Psoas muscle (tissue), 7 donors: ENCODE measurements at regions not wholly inside any gene's neighbourhood (a gene's known extent, or its start where the extent isn't known, plus 50 kb on each side); places are given as distances from the start of the nearest gene placed in this dataset.
"Not testable (repeated sequence)": the region's sequence is repeated elsewhere in the genome, so short reads cannot be mapped to it uniquely, and the experiment has no call there.

Source experiments
- ATAC-seq, 4 donors: fragments of 200-7000 bp; cut with Tn5 transposase; one replicate each; pipeline ENCODE4 v1.9.1; 2020; ENCODE audit warnings: moderate library complexity in 3 of 4, mild to moderate bottlenecking in 2 of 4
- DNase-seq, 2 donors: peaks; one replicate each; pipeline ENCODE4 v3.0.0-alpha.2; 2020
- H3K27ac ChIP-seq: fragments of 200-600 bp; one replicate; pipeline ENCODE4 v1.8.0; 2022
- H3K27me3 ChIP-seq, 3 donors: fragments of 200-600 bp in 1 of 3; one replicate each; pipeline versions ENCODE4 v1.6.1 to v1.8.0; 2013 to 2022; ENCODE audit warnings: low read length in 2 of 3, mild to moderate bottlenecking in 2 of 3, moderate library complexity in 1 of 3; ENCODE audit not compliant: insufficient read depth in 3 of 3
- H3K36me3 ChIP-seq, 2 donors: fragments of 200-600 bp in 1 of 2; one replicate each; pipeline versions ENCODE4 v1.6.1 to v1.8.0; 2013 to 2022; ENCODE audit warnings: low read depth in 1 of 2, mild to moderate bottlenecking in 1 of 2, moderate library complexity in 1 of 2; ENCODE audit not compliant: insufficient read depth in 1 of 2
- H3K4me1 ChIP-seq: fragments of 200-600 bp; one replicate; pipeline ENCODE4 v1.8.0; 2022
- H3K4me3 ChIP-seq: fragments of 200-600 bp; one replicate; pipeline ENCODE4 v1.8.0; 2022; ENCODE audit warnings: mild to moderate bottlenecking
- H3K9me3 ChIP-seq: fragments of 200-600 bp; one replicate; pipeline ENCODE4 v1.8.0; 2022
- WGBS, 3 donors: extraction: QIAGEN DNeasy Blood & Tissue Kit; methylation state at CpG; one replicate each; pipeline versions ENCODE4 v1.1.6 to v1.1.7; 2013; 5-methylcytosine and 5-hydroxymethylcytosine counted together
- intact Hi-C, 2 donors: fragments of 100-400 bp; cut with DNase I; formaldehyde crosslinking; loops; one replicate each; pipeline versions ENCODE4 v1.11.0 to v1.14.2; 2022
- TF ChIP-seq, protein P1 (sequence below): fragments of 200-600 bp; IDR thresholded peaks from one replicate; pipeline ENCODE4 v1.8.0; 2022; ENCODE audit warnings: antibody characterized with exemption
- donor health status: healthy with polysubstance abuse.
- donor health status: DM: no; HTN: no; CAD: no; lungs with moderate emphysema.
- donor health status: Bipolar disorder and iron deficiency.
- donor health status: healthy.
- donor health status: DM: yes; HTN: yes; CAD: no.
- donor health status: DM: no; HTN: no; CAD: no.
- donor health status: DM: yes; HTN: yes; CAD: no.

DNA sequence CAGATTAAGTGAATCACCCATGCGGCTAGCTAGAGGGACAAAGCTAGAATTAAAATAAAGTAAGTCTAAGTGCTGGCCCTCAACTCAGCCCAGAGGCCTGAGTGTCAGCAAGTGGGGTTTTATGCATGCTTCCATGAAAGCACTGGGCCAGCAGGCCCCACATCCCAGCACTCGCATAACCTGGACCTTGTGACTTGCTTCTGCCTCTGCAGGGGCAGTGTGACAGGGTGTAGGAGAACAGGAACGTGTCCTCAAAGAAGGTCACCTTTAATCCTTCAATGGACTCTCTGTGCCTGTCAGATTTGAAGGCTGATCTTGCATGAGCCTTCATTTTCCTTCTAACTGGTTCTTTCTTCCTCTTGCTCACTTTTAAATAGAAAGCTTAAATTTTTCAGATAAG lies 183.4 kb downstream of the ALDH8A1 start:
- Histone ChIP-seq H3K27ac (no peak overlapping the region), H3K36me3 (no peaks in the 10 kb centered on the region), H3K4me3 (no peak overlapping the region), H3K9me3 (no peaks in the 10 kb centered on the region), H3K4me1 (no peaks in the 10 kb centered on the region), H3K27me3 (no peaks in the 10 kb centered on the region)
- TF ChIP-seq, protein P1, sequence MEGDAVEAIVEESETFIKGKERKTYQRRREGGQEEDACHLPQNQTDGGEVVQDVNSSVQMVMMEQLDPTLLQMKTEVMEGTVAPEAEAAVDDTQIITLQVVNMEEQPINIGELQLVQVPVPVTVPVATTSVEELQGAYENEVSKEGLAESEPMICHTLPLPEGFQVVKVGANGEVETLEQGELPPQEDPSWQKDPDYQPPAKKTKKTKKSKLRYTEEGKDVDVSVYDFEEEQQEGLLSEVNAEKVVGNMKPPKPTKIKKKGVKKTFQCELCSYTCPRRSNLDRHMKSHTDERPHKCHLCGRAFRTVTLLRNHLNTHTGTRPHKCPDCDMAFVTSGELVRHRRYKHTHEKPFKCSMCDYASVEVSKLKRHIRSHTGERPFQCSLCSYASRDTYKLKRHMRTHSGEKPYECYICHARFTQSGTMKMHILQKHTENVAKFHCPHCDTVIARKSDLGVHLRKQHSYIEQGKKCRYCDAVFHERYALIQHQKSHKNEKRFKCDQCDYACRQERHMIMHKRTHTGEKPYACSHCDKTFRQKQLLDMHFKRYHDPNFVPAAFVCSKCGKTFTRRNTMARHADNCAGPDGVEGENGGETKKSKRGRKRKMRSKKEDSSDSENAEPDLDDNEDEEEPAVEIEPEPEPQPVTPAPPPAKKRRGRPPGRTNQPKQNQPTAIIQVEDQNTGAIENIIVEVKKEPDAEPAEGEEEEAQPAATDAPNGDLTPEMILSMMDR: no peak
- DNase-seq: no peak
- WGBS, 3 donors: 19 to 59% (median 25%) methylated on average over 3 of the region's 3 CpGs
- ATAC-seq: peak in 1 of 4 donors; percentile 35
- intact Hi-C loops: no loop called here

DNA sequence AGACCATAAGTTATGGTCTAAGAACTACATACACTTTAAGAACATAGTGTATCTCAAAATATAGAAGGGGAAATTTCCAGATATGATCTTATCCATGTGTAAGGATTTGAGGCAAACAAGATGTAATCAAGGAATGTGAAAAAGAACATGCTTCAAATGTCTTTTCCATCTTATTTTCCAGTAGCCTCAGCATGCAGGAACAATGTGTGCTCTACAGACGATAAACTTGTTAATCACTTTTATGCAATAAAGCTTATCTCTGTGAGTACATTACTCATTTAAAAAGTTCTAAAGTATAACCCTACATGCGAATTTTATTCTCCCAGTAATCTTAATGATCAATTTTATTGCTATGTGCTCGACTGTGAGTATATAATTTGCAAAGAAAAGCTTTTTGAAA lies 185.2 kb downstream of the ALDH8A1 start:
- Histone ChIP-seq H3K27me3 (no peaks in the 10 kb centered on the region), H3K4me1 (no peaks in the 10 kb centered on the region), H3K9me3 (no peaks in the 10 kb centered on the region), H3K27ac (no peak overlapping the region), H3K4me3 (no peak overlapping the region), H3K36me3 (no peaks in the 10 kb centered on the region)
- TF ChIP-seq, protein P1: no peak
- ATAC-seq (no peak), DNase-seq (no peak)
- 73 to 88% (median 84%) methylated on average over 3 of the region's 3 CpGs for WGBS, 3 donors
- intact Hi-C loops: no loop called here

DNA sequence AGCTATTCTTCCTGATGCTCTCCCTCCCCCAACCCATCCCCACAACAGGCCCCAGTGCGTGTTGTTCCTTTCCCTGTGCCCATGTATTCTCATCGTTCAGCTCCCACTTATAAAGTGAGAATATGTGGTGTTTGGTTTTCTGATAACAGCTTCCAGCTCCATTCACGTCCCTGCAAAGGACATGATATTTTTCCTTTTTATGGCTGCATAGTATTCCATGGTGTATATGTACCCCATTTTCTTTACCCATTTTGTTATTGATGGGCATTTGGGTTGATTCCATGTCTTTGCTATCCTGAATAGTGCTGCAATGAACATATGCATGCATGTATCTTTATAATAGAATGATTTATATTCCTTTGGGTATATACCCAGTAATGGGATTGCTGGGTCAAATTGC lies 186.3 kb downstream of the ALDH8A1 start:
- 93 to 95% (median 94%) methylated on average over 3 of the region's 3 CpGs for WGBS, 3 donors
- H3K27ac ChIP-seq, H3K9me3 ChIP-seq, ATAC-seq, H3K36me3 ChIP-seq, intact Hi-C loops, H3K4me3 ChIP-seq, H3K4me1 ChIP-seq, DNase-seq, H3K27me3 ChIP-seq: not testable (repeated sequence)

DNA sequence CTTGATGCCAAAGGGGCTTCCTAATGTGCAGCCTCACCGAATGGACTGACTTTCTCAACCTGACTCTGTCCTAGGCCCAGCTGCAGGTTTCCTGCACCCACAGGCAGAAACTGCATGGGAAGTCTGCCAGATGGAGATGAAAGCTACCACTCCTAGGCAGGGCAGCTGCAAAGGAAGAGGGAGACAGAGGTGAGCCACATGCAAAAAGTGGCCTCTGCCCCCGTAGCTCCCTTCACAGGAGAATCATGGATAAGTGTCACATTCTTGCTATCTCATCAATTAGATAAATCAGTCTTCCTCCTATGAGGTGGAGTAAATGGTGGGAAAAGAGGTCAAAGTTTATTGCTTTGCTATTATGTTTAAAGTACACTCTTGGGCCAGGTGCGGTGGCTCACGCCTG lies 191.3 kb downstream of the ALDH8A1 start:
- Histone ChIP-seq H3K36me3 (no peaks in the 10 kb centered on the region), H3K4me3 (no peak overlapping the region), H3K27ac (no peak overlapping the region), H3K4me1 (no peaks in the 10 kb centered on the region), H3K9me3 (no peaks in the 10 kb centered on the region), H3K27me3 (no peaks in the 10 kb centered on the region)
- DNase-seq: no peak
- intact Hi-C loops: no loop called here
- ATAC-seq: no peak
- WGBS, 3 donors: 81 to 88% (median 83%) methylated on average over 4 of the region's 4 CpGs
- TF ChIP-seq, protein P1: no peak

DNA sequence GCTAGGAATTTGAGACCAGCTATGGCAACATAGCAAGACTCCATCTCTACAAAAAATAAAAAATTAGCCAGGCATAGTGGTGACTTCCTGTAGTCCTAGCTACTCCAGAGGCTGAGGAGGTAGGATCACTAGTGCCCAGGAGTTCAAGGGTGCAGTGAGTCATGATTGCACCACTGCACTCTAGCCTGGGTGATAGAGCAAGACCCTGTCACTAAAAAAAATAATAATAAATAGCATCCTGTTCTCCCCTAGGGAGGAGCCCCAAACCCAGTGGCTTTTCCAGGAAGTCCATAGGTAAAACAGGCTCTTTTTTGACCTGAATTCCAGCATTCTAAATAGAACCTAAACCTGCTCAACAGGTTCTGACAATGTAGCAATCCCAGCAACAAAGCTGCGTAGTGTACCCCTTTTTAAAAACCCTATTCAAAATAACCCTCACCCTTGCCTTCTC lies 192.0 kb downstream of the ALDH8A1 start:
- Histone ChIP-seq H3K27me3 (no peaks in the 10 kb centered on the region), H3K27ac (no peak overlapping the region), H3K36me3 (no peaks in the 10 kb centered on the region), H3K9me3 (no peaks in the 10 kb centered on the region), H3K4me1 (no peaks in the 10 kb centered on the region), H3K4me3 (no peak overlapping the region)
- intact Hi-C loops: no loop called here
- ATAC-seq (no peak), DNase-seq (no peak)
- TF ChIP-seq, protein P1: no peak
- 91 to 96% (median 95%) methylated on average over 1 of the region's 1 CpG for WGBS, 3 donors
